IPS-18c (cell line): ENCODE measurements at regions not wholly inside any gene's neighbourhood (a gene's known extent, or its start where the extent isn't known, plus 50 kb on each side); places are given as distances from the start of the nearest gene placed in this dataset.

ENCODE experiments used
- H3K4me3 ChIP-seq: 2 replicates; pipeline ENCODE4 v1.7.0; 2013; ENCODE audit warnings: low read depth, mild to moderate bottlenecking, low read length, moderate library complexity; ENCODE audit not compliant: insufficient read depth
- H3K9me3 ChIP-seq: one replicate; pipeline ENCODE4 v1.6.1; 2013; ENCODE audit warnings: mild to moderate bottlenecking, low read length, moderate library complexity; ENCODE audit not compliant: control insufficient read depth, insufficient read depth

DNA sequence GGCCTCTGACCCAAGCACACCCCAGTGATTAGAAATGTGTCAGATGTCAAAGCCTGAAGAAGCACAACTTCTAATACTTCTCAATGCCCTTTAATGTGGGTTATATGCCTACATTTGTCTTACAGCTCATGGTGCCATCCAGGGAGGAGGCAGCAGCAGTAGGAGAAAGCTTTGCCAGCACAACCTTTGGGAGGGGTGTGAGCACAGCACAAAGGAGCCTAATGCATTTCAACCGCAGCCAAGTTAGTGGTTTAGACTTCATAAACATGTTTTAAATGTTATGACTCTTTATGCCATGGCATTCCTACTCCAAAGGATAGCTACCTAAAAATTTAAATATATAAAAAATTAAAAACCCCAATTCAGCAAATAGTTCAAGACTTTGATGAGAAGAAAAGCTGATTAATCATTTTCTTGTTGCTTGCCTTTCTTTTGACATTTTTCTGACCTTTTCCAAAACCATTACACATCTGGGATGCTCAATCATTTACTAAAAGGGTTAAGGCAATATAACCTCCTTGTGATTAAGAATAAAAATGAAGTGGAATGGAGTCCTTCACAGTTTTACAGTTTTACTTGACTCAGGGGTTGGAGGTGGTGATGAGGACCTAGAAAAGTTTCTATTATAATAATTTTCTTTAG lies 142.7 kb downstream of the DLEU7 start:
- Histone ChIP-seq H3K9me3 (no peaks in the 10 kb centered on the region), H3K4me3 (no peak overlapping the region)

- Histone ChIP-seq H3K9me3 (no peaks in the 10 kb centered on the region), H3K4me3 (no peak overlapping the region)
These were observed 142.0 kb downstream of the DLEU7 start for GRCh38 chr13:50701469-50701868.

- H3K4me3 ChIP-seq: no peak overlapping the region
- no peaks in the 10 kb centered on the region for H3K9me3 ChIP-seq
These were observed 137.0 kb downstream of the DLEU7 start for GRCh38 chr13:50706505-50706904.

- Histone ChIP-seq H3K4me3 (no peak overlapping the region), H3K9me3 (no peaks in the 10 kb centered on the region)
These were observed 135.9 kb downstream of the DLEU7 start for GRCh38 chr13:50707628-50708027.

- Histone ChIP-seq H3K9me3 (no peaks in the 10 kb centered on the region), H3K4me3 (no peak overlapping the region)
These were observed 135.0 kb downstream of the DLEU7 start for GRCh38 chr13:50708461-50708860.

DNA sequence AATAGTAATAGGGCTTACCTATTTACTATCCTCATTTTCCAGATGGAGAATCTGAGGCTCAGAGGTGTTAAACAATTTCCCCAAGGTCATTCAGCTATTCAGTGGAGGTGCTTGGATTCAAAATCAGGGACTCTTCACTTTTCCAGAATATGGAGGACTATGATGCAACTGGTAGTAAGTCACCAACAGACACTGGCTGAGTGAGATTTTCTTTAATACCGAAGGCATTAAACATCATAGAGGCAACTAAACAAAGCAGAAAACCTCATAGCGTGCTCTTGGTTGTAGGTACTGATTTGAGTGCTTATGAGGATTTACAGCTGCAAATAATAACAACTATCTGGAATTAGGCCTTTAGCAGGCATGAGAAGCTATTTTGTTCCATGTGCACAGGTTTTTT lies 134.4 kb downstream of the DLEU7 start:
- H3K9me3 ChIP-seq: no peaks in the 10 kb centered on the region
- H3K4me3 ChIP-seq: no peak overlapping the region

DNA sequence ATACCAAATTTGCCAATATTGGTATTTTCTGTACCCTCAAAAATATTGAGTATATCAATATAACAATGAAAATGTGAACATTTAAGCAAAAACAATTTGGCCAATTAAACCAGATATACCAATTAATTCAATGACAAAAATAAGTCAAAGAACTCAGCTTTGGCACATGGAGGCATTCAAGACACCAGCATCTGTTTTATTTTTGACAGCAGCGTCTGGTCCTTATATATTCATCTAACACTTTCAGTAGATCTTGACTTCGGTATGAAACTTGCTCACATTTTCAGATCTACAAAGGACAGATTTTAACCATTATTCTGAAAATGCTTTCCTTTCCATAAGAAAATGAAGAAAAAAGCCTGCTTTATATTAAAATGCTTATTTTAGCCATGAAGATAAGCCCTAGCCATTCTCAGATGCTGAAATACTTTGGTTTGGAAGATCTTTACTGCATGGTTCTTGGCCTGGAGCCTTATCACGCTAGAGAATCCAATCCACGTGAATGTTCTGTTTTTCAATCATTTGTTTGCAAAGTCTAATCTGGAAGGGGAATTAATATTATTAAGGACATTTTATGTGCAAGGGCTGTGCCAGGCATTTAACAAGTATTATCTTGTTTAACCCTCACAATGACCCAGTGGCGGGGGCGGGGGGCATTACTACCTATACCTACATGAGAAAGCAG lies 132.2 kb downstream of the DLEU7 start:
- Histone ChIP-seq H3K9me3 (no peaks in the 10 kb centered on the region), H3K4me3 (no peak overlapping the region)

DNA sequence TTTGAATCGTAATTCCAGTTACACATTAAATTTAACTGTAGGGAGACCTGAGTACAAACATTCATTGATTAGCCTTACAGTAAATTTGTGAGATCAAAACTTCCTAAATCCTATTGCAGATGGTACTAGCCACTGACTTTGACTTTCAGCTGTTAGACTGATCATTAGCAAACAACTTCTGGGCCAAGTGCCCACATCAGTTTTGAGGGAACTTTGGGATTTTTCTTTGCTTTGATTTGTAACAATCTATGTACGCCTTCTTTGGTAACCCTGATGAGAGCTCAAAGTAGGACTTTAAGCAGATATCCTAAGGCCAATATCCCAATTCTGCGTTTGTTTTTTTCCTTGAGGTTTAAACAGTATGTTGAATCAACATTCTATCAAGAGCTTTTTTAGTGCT lies 131.5 kb downstream of the DLEU7 start:
- no peaks in the 10 kb centered on the region for H3K9me3 ChIP-seq
- no peak overlapping the region for H3K4me3 ChIP-seq

- no peak overlapping the region for H3K4me3 ChIP-seq
- H3K9me3 ChIP-seq: no peaks in the 10 kb centered on the region
These were observed 131.0 kb downstream of the DLEU7 start for GRCh38 chr13:50712456-50712855.

- Histone ChIP-seq H3K9me3 (no peaks in the 10 kb centered on the region), H3K4me3 (no peak overlapping the region)
These were observed 130.6 kb downstream of the DLEU7 start for GRCh38 chr13:50712881-50713280.

GRCh38 chr13:50713523-50714248 lies 129.8 kb downstream of the DLEU7 start:
- no peaks in the 10 kb centered on the region for H3K9me3 ChIP-seq
- no peak overlapping the region for H3K4me3 ChIP-seq

- Histone ChIP-seq H3K9me3 (no peaks in the 10 kb centered on the region), H3K4me3 (no peak overlapping the region)
These were observed 128.6 kb downstream of the DLEU7 start for GRCh38 chr13:50714891-50715290.

DNA sequence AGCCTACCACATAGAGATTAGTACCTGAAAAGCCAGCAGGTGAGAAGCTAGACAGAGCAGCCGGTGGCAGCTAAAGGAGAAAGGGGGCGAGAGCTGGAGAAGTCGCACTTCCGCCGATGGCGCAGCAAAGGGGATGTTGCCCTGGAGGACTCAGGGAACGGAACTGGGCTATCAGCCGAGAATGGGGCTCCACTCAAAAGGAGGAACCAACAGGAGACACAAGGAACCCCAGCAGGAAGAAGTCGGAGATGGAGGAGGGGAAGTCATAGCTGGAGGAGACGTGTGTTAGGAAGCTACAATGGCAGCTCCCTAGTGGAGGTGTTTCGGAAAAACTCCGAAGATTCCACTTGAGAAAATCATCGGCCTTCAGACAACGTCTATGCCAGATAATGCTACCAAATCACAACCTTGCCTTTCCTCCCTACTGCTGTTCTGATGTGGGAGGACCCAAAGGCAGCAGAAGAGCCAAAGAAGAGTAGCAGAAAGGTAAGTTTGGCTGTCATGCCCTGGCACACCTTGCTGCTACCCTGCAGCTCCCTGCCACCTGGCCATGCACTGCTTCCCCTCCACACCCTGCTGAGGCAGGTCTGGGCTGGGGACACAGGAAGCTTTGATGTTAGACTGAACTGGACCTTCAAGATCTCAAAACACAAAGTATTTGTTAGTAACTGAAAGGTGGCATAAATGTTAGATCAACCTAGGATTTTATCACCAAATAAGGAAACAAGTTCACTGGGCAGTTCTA lies 127.9 kb downstream of the DLEU7 start:
- H3K9me3 ChIP-seq: no peaks in the 10 kb centered on the region
- H3K4me3 ChIP-seq: no peak overlapping the region

- Histone ChIP-seq H3K4me3 (no peak overlapping the region), H3K9me3 (no peaks in the 10 kb centered on the region)
These were observed 122.4 kb downstream of the DLEU7 start for GRCh38 chr13:50720861-50721671.

- H3K4me3 ChIP-seq: no peak overlapping the region
- H3K9me3 ChIP-seq: no peaks in the 10 kb centered on the region
These were observed 121.9 kb downstream of the DLEU7 start for GRCh38 chr13:50721672-50721992.

DNA sequence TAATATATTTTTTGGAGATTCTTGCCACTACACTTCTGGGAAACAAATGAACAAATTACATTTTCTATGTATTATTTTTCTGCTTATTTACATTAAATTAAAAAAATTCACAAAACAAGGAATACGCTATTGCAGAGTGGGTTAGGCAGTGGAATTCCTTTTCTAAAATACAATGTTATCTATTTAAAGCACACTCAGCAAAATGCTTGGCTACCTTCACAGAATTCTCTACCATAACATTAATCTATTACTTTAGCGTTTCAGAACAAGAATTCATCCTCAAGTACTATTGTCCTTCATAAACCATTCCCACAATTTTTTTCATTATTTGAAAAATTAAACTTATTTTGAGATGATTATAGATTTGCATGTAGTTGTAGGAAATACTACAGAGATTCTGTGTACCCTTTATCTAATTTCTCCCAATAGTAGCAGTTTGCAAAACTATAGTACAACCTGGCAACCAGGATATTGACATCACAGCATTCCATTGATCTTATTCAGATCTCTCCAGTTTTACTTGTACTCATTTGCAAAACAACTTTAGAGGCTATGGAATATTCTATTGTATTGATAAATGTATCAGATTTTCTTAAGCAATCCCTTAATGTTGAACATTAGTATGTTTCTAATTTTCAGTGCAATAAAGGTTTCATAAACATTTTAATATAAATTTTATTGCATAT lies 120.9 kb downstream of the DLEU7 start:
- Histone ChIP-seq H3K9me3 (no peaks in the 10 kb centered on the region), H3K4me3 (no peak overlapping the region)

- H3K4me3 ChIP-seq: no peak overlapping the region
- H3K9me3 ChIP-seq: peaks cover 2% of the 10 kb centered on the region
These were observed 119.1 kb downstream of the DLEU7 start for GRCh38 chr13:50724438-50724837.
